ENCODE measurements at regions not wholly inside any gene's neighbourhood (a gene's known extent, or its start where the extent isn't known, plus 50 kb on each side); places are given as distances from the start of the nearest gene placed in this dataset.
A peak's percentile ranks its signal among the peaks of the same experiment; 100 is the strongest.

DNA sequence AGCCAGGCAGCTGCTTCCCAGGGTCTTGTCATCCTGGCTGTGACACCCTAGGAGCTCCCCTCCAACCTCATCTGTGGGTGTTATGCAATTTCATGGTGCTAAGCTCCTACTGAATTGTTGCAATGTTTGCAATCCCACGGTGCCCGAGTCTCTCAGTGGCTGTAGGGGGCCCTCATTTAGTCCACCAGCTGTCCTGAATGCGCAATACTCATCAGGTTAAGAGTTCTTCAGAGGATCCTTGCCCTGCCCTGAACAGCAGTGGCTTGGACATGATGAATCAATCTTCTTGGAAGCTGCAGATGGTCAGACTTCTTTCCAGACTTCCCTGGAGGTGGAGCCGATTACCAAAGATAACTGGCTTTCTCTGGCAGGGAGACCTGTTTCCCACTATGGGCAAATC lies 584.1 kb downstream of the CCDC171 start:
- TF ChIP-seq, protein P1, sequence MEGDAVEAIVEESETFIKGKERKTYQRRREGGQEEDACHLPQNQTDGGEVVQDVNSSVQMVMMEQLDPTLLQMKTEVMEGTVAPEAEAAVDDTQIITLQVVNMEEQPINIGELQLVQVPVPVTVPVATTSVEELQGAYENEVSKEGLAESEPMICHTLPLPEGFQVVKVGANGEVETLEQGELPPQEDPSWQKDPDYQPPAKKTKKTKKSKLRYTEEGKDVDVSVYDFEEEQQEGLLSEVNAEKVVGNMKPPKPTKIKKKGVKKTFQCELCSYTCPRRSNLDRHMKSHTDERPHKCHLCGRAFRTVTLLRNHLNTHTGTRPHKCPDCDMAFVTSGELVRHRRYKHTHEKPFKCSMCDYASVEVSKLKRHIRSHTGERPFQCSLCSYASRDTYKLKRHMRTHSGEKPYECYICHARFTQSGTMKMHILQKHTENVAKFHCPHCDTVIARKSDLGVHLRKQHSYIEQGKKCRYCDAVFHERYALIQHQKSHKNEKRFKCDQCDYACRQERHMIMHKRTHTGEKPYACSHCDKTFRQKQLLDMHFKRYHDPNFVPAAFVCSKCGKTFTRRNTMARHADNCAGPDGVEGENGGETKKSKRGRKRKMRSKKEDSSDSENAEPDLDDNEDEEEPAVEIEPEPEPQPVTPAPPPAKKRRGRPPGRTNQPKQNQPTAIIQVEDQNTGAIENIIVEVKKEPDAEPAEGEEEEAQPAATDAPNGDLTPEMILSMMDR (IDR thresholded peaks at IDR 0.05; ENCODE audit: low read depth, low read length, missing control alignments), result peak; percentile 39
- in situ Hi-C loops (cut with HindIII; ENCODE audit: low pct_ligation_motif_present, low sequenced_read_pairs), result no loop called here
- peak; percentile 78 for DNase-seq
- no peak overlapping the region for H3K4me3 ChIP-seq (ENCODE audit: low read depth, low read length)
- H3K36me3 ChIP-seq (replicated peaks), result no peaks in the 10 kb centered on the region
- H3K27ac ChIP-seq, result peak overlapping the region; percentile 60
- H3K27me3 ChIP-seq (replicated peaks), result no peaks in the 10 kb centered on the region

DNA sequence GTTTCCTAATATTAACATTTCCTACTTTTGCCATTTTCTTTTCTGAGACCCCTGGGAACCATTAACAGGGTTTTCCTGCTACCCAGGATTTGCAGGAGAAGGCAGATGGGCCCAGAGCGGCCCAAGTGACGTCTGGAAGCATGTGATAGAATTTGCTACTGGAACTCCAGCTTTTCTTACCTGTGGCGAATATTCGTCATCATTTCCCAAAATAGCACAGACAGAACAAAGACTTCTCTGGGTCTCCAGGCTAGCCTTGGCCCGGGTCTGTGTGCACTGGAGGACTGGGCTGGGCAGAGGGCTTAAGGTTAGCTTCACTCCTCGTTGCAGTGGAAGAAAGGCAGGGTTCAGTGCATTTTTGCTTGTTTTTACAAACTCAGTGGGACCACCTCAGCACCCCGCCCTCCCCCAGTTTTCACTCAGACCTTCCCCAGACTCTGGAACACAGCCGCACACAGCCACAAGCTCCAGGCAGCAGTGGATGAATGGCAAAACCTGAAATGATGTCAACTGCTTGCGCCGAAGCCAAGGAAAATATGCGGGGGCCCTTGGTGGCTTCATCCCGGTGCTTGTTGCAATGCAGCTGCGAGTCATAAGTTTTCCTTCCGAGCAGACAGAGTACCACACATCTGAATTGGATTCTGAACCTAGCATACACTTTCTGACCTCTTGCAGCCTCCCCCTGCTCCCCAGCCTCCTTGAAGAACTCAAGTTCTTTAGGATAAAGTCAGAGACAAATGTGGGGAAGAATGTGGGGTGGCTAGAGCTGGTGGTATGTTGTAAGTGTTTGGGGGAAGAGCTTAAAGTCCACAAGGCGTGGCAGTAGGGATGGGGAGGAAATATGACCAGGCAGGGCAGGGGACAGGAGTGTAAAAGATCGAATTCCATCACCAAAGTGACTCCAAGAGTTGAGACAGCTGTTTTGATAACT lies 586.0 kb downstream of the CCDC171 start:
- no peak overlapping the region for H3K4me3 ChIP-seq (ENCODE audit: low read depth, low read length)

DNA sequence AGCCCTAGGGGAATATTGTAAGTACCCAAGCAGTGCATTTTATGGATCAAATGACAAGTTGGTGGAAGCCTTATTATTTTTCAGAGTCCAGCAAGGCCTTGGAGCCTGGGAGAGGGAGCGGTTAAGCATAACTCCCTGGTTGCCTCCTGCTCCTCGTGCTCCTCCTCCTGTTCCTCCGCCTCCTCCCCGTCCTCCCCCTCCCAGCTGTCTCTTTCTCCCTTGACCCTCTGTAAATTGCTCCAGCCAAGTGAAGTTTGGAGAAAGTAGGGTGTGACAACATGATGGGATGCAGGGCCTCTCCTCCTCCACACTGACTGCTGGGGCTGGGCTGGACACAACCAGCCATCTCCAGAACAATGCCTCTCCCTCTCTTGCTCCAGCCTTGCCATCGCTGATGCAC lies 586.9 kb downstream of the CCDC171 start:
- Histone ChIP-seq H3K27me3 (replicated peaks) (no peaks in the 10 kb centered on the region), H3K27ac (peak overlapping the region; percentile 72), H3K4me3 (ENCODE audit: low read depth, low read length) (no peak overlapping the region), H3K36me3 (replicated peaks) (no peaks in the 10 kb centered on the region)
- DNase-seq, result no peak
- in situ Hi-C loops (cut with HindIII; ENCODE audit: low pct_ligation_motif_present, low sequenced_read_pairs), result no loop called here
- TF ChIP-seq, protein P1 (IDR thresholded peaks at IDR 0.05; ENCODE audit: low read depth, low read length, missing control alignments), result no peak

More for the DNA sequence above, 586.0 kb downstream of the CCDC171 start:
- Histone ChIP-seq H3K36me3 (replicated peaks) (no peaks in the 10 kb centered on the region), H3K27me3 (replicated peaks) (no peaks in the 10 kb centered on the region), H3K27ac (peak overlapping the region; percentile 72)
- peak; percentile 93 for DNase-seq
- TF ChIP-seq, protein P1 (IDR thresholded peaks at IDR 0.05; ENCODE audit: low read depth, low read length, missing control alignments), result no peak
- in situ Hi-C loops (cut with HindIII; ENCODE audit: low pct_ligation_motif_present, low sequenced_read_pairs), result no loop called here

DNA sequence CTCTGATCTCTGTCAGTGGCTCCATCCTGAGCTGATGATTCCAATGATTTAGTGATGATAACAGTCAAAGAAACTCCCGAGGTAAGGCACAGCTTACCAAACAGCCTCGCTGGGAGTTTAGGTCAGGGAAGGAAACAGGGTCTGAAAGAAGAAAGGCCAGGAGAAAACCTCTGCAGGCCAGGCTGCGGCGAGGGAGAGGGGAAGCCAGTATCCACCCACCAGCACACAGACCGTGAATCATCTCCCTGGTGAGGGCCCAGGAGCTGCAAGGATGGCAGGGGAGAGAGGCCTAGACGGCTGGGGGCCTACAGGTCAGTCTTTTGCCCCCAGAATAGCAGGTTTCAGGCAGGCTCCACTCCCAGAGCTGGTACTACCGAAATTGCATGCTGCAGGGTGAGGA lies 590.5 kb downstream of the CCDC171 start:
- TF ChIP-seq, protein P1 (IDR thresholded peaks at IDR 0.05; ENCODE audit: low read depth, low read length, missing control alignments), result no peak
- Histone ChIP-seq H3K27ac (no peak overlapping the region), H3K36me3 (replicated peaks) (no peaks in the 10 kb centered on the region), H3K27me3 (replicated peaks) (no peaks in the 10 kb centered on the region), H3K4me3 (ENCODE audit: low read depth, low read length) (no peak overlapping the region)
- in situ Hi-C loops (cut with HindIII; ENCODE audit: low pct_ligation_motif_present, low sequenced_read_pairs), result no loop called here
- DNase-seq, result peak; percentile 25

DNA sequence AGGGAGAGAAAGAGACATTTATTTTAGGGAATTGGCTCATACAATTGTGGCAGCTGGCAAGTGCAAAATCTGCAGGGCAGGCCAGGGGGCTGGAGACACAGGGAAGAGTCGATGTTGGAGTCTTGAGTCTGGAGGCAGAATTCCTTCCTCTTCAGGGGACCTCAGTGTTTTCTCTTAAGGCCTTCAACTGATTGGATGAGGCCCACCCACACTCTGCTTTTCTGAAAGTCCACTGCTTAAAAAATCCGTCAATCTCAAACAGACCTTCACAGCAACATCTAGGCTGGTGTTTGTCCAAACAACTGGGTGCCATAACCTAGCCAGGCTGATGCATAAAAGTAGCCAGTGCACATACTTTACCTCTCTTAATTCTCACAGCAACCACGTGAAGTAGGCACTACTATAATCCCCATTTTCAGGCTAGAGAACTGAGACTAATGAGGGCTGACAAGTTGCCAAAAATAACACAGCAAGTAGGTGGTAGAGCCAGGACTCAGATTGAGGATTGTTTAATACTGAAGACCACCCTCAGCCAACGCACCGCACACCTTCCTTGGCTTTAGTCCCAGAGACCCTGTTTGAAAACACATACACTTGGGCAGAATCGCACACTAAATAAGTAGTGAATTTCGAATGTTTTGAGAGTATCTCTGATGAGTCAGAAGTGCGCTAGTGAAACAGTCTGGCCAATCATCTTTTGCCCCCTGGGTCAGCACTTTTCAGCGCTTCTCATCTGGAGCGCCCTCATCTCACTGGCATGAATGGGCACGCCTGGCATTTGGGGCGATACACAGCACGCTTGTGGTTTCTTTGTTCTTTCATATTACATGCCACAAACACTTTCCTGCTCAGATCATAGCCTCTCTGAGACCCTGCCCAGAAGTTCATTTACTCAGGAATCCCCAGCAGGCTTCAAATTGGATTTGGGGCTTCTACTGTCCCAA lies 591.4 kb downstream of the CCDC171 start:
- Histone ChIP-seq H3K4me3 (ENCODE audit: low read depth, low read length) (no peak overlapping the region), H3K27ac (no peak overlapping the region), H3K36me3 (replicated peaks) (no peaks in the 10 kb centered on the region), H3K27me3 (replicated peaks) (no peaks in the 10 kb centered on the region)
- peak; percentile 49 for DNase-seq
- TF ChIP-seq, protein P1 (IDR thresholded peaks at IDR 0.05; ENCODE audit: low read depth, low read length, missing control alignments), result no peak
- in situ Hi-C loops (cut with HindIII; ENCODE audit: low pct_ligation_motif_present, low sequenced_read_pairs), result no loop called here
